Activated CD4-positive, alpha-beta T cell treated with anti-CD3 and anti-CD28 coated beads, Interleukin-2, amount 50 U/mL, for 16 hours (primary cell): ENCODE measurements at regions not wholly inside any gene's neighbourhood (a gene's known extent, or its start where the extent isn't known, plus 50 kb on each side); places are given as distances from the start of the nearest gene placed in this dataset.
A peak's percentile ranks its signal among the peaks of the same experiment; 100 is the strongest.
"Not testable (repeated sequence)": the region's sequence is repeated elsewhere in the genome, so short reads cannot be mapped to it uniquely, and the experiment has no call there.

Source experiments
- DNase-seq: peaks from one replicate; pipeline ENCODE4 v3.0.0-alpha.2; 2020

GRCh38 chrX:64853424-64853823 is 122.8 kb downstream of the ZC4H2 start:
- DNase-seq: peak; percentile 10

DNA sequence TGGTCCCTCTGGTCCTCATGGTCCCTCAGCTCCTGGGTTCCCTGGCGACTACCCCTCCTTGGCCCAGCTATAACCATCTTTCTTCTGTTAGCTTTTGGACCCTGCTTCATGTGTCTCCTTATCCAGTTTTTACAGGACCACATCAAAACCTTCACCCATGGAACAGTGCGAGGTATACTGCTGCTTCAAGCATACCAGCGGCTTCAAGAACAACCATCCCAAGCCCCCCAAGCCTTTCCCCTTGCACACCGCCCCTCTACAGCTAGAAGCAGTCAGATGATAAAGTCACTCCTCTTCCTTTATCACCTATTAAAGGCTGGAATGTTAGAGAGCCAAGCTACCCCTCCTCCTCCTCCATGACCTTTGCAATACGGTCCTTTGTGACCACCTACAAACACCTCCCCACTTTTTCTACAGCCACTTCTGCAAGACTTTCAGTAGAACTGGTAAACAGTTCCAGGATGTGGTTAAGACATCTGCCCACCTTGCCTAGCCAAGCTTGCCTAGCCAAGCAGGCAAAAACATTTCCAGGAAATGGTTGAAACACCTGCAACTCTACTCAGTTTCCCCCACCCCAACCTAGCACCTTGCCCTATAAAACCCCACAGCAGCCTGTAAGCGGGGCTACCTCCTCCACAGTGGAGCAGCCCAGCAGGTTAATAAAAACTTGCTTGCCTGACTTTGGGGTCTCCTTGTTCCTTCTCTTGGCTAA is 125.7 kb downstream of the ZC4H2 start:
- peak; percentile 34 for DNase-seq

DNA sequence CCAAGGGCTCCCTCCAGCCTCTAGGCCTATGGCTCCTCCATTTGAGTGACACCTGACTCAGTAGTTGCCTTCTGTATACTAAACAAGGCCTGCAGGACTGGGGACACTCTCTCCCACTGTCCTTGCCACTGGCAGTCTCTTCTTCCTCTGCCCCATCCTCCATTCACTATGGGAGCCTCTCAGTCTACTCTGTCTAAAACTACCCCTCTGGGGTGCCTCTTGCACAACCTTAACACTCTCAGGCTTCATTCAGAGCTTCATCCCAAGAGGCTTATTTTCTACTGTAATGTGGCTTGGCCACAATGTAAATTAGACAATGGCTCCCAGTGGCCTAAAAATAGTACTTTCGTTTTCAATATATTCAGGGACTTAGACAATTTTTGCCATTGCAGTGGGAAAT is 133.0 kb downstream of the ZC4H2 start:
- DNase-seq: no peak

GRCh38 chrX:64842492-64842891 is 133.8 kb downstream of the ZC4H2 start:
- DNase-seq: peak; percentile 16

GRCh38 chrX:64805683-64806082 is 170.6 kb downstream of the ZC4H2 start:
- DNase-seq: no peak

- DNase-seq: no peak
Measured at GRCh38 chrX:64792598-64793337, 183.5 kb downstream of the ZC4H2 start.

GRCh38 chrX:64782923-64783322 is 193.3 kb downstream of the ZC4H2 start:
- DNase-seq: no peak

DNA sequence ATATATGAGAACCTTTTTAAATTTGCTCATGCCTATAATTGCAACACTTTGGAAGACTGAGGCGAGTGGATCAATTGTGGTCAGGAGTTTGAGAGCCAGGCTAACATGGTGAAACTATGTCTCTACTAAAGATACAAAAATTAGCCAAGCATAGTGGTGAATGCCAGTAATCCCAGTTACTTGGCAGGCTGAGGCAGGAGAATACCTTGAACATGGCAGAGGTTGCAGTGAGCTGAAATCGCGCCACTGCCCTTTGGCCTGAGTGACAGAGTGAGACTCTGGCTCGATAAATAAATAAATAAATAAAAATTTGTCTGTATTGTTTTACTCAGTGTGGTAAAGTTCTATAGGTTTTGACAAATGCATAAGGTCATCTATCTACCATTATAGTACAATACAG is 218.2 kb downstream of the ZC4H2 start:
- no peak for DNase-seq

DNA sequence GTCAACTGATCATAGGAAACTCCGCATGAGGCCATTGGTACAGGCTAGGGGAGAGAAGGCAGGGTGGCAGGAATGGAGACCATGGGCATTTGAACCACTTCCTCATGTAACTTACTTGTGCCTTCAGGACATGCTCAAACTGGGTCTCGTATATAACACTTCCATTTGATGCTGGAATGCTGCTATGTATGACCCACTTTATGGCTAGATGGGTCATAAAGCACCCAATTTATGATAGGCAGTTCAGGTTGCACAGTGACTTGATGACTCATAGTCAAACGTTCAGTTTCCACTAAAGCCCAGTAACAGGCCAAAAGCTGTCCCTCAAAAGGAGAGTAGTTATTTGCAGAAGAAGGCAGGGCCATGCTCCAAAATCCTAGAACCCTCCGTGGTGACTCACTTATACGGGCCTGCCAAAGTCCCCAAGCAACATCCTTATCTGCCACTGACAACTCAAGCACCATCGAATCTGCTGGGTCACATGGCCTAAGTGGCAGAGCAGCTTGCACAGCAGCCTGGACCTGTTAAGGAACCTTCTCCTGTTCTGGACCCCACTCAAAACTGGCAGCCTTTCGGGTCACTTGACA is 236.4 kb downstream of the ZC4H2 start:
- DNase-seq: no peak

GRCh38 chrX:64698317-64698716 is 277.9 kb downstream of the ZC4H2 start:
- no peak for DNase-seq

GRCh38 chrX:64695372-64695771 is 280.9 kb downstream of the ZC4H2 start:
- DNase-seq: not testable (repeated sequence)

GRCh38 chrX:64662876-64663275 is 267.6 kb upstream of the MTMR8 start:
- no peak for DNase-seq

DNA sequence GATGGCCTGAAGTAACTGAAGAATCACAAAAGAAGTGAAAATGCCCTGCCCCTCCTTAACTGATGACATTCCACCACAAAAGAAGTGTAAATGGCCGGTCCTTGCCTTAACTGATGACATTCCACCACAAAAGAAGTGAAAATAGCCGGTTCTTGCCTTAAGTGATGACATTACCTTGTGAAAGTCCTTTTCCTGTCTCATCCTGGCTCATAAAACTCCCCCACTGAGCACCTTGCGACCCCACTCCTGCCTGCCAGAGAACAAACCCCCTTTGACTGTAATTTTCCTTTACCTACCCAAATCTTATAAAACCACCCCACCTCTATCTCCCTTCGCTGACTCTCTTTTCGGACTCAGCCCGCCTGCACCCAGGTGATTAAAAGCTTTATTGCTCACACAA is 262.0 kb upstream of the MTMR8 start:
- not testable (repeated sequence) for DNase-seq

GRCh38 chrX:64642482-64642881 is 247.2 kb upstream of the MTMR8 start:
- peak; percentile 14 for DNase-seq
